GM12878 (cell line): ENCODE measurements at regions not wholly inside any gene's neighbourhood (a gene's known extent, or its start where the extent isn't known, plus 50 kb on each side); places are given as distances from the start of the nearest gene placed in this dataset.

Experiments used
- ATAC-seq: fragments of 200-7000 bp; cut with Tn5 transposase; 3 replicates; pipeline ENCODE4 v1.9.1; 2020; ENCODE audit warnings: mild to moderate bottlenecking, moderate library complexity
- BruUV-seq: library from RNA; stranded (reverse); fragments of 400-500 nt; replicated peaks from 2 replicates; lab custom pipeline; 2021; lab: Mats Ljungman, UMichigan
- CTCF ChIA-PET: fragments of 300-600 bp; sonication (Branson Sonifier 250); formaldehyde crosslinking; extraction: SDS; loops from one replicate; lab custom pipeline; 2021; ENCODE audit warnings: inconsistent platforms; lab: Yijun Ruan, JAX
- POLR2A ChIA-PET: fragments of 350-600 bp; formaldehyde crosslinking; extraction: SDS; loops from one replicate; lab custom pipeline; 2021; ENCODE audit warnings: inconsistent platforms; lab: Charles Lee
- RAD21 ChIA-PET: fragments of 300-600 bp; sonication (Branson Sonifier 250); formaldehyde crosslinking; loops from one replicate; lab custom pipeline; 2023; ENCODE audit warnings: antibody characterized with exemption; ENCODE audit not compliant: unreplicated experiment; lab: Charles Lee
- SMC1A ChIA-PET: fragments of 300-600 bp; sonication (Branson Sonifier 250); formaldehyde crosslinking; loops from one replicate; lab custom pipeline; 2023; ENCODE audit not compliant: unreplicated experiment, uncharacterized antibody; lab: Charles Lee
- DNase-seq: peaks from one replicate; pipeline ENCODE4 v3.0.0-alpha.2; 2011; ENCODE audit warnings: low read depth, low spot score
- FAIRE-seq: peaks from 3 replicates; lab custom pipeline; 2011; peaks lifted over from hg19 to GRCh38; lab: Jason Lieb, UNC
- H2AFZ ChIP-seq: 2 replicates; pipeline ENCODE4 v1.6.0; 2011; ENCODE audit warnings: low read depth, low read length, control low read depth; ENCODE audit not compliant: control insufficient read depth
- H3K27ac ChIP-seq: 2 replicates; pipeline ENCODE4 v1.5.1; 2011; ENCODE audit warnings: control low read depth; ENCODE audit not compliant: control insufficient read depth, insufficient read depth
- H3K27me3 ChIP-seq, 2 experiments: replicated peaks in 1 of 2; 2 replicates each; pipeline versions ENCODE4 v1.6.0 to v1.6.1; 2011; ENCODE audit warnings: low read length in 1 of 2; ENCODE audit not compliant: control insufficient read depth in 2 of 2, insufficient read depth in 2 of 2
- H3K36me3 ChIP-seq, 2 experiments: 2 replicates each; pipeline ENCODE4 v1.5.1; 2011; ENCODE audit warnings: low read length in 1 of 2; ENCODE audit not compliant: control insufficient read depth in 2 of 2, insufficient read depth in 2 of 2
- H3K4me1 ChIP-seq: 2 replicates; pipeline ENCODE4 v1.6.1; 2011; ENCODE audit warnings: mild to moderate bottlenecking, low read length, moderate library complexity, mixed read lengths; ENCODE audit not compliant: control insufficient read depth, insufficient read depth
- H3K4me2 ChIP-seq: 2 replicates; pipeline ENCODE4 v1.6.0; 2011; ENCODE audit warnings: control low read depth; ENCODE audit not compliant: control insufficient read depth, insufficient read depth
- H3K4me3 ChIP-seq: fragments of 200-600 bp; sonication (generic); 2 replicates; pipeline ENCODE4 v1.5.1; 2016
- H3K79me2 ChIP-seq: 2 replicates; pipeline ENCODE4 v1.6.0; 2011; ENCODE audit warnings: low read length; ENCODE audit not compliant: control insufficient read depth, insufficient read depth
- H3K9ac ChIP-seq: 2 replicates; pipeline ENCODE4 v1.8.0; 2011; ENCODE audit warnings: low read length, control low read depth, mixed read lengths; ENCODE audit not compliant: control insufficient read depth, insufficient read depth
- H3K9me3 ChIP-seq: replicated peaks from 3 replicates; pipeline ENCODE4 v1.5.1; 2011; ENCODE audit warnings: mild to moderate bottlenecking, low read length; ENCODE audit not compliant: control insufficient read depth, insufficient read depth
- H4K20me1 ChIP-seq: 2 replicates; pipeline ENCODE4 v1.6.0; 2011; ENCODE audit not compliant: control insufficient read depth, insufficient read depth
- ATF3 ChIP-seq: IDR thresholded peaks from 2 replicates; pipeline ENCODE4 v1.6.1; 2011; ENCODE audit warnings: low read depth, mild to moderate bottlenecking, low read length, moderate library complexity, borderline replicate concordance; ENCODE audit errors: extremely low read depth
- CHD4 ChIP-seq: fragments of 200-600 bp; sonication (generic); IDR thresholded peaks from 2 replicates; pipeline ENCODE4 v1.6.1; 2016; ENCODE audit warnings: mild to moderate bottlenecking
- MEF2B ChIP-seq: fragments of 450-650 bp; IDR thresholded peaks from 2 replicates; pipeline ENCODE4 v1.6.1; 2018; ENCODE audit warnings: mild to moderate bottlenecking, moderate library complexity; ENCODE audit not compliant: partially characterized antibody, poor library complexity, severe bottlenecking
- NFYA ChIP-seq: IDR thresholded peaks from 2 replicates; pipeline ENCODE4 v1.6.1; 2011; ENCODE audit warnings: low read depth, mild to moderate bottlenecking, low read length, improper control_type of control experiment, borderline replicate concordance
- USF1 ChIP-seq: IDR thresholded peaks from 2 replicates; pipeline ENCODE4 v1.6.1; 2011; ENCODE audit warnings: borderline replicate concordance, low read depth, mild to moderate bottlenecking, moderate library complexity, mixed read lengths, low read length; ENCODE audit not compliant: insufficient read depth; ENCODE audit errors: extremely low read length
- ZBED1 ChIP-seq: IDR thresholded peaks from 2 replicates; pipeline ENCODE4 v1.6.1; 2016; ENCODE audit warnings: borderline replicate concordance
- WGBS: methylation state at CpG from one replicate; pipeline ENCODE4 v1.1.6; 2016; ENCODE audit warnings: low lambda C conversion rate; ENCODE audit not compliant: insufficient replicate concordance, insufficient coverage; ENCODE audit errors: missing lambda C conversion rate; 5-methylcytosine and 5-hydroxymethylcytosine counted together
- in situ Hi-C: fragments of 300-500 bp; cut with MboI; formaldehyde crosslinking; loops from 9 replicates; pipeline ENCODE4 v1.14.3; 2018; ENCODE audit warnings: mixed read lengths
- intact Hi-C: fragments of 100-400 bp; cut with micrococcal nuclease; formaldehyde crosslinking; loops from one replicate; pipeline ENCODE4 v1.14.2; 2022; ENCODE audit not compliant: unreplicated experiment

- SMC1A ChIA-PET, result interaction anchor here (0.7 to 3.6 kb wide), 4 partner anchors 14 to 105 kb away, joined by 3 to 19 read pairs (median 6); no protein-coding TSS in a partner anchor
- intact Hi-C loops, result no loop called here
- in situ Hi-C loops, result no loop called here
- ATAC-seq, result no peak
- Histone ChIP-seq H3K9me3 (no peaks in the 10 kb centered on the region), H3K27ac (no peak overlapping the region), H2AFZ (peak overlapping the region; percentile 43; the same call in 1 of the 2 replicates), H3K79me2 (no peaks in the 10 kb centered on the region)
- CTCF ChIA-PET, result interaction anchor here (0.6 to 2.3 kb wide), 6 partner anchors 13 to 102 kb away, joined by 3 to 11 read pairs (median 3); no protein-coding TSS in a partner anchor
- POLR2A ChIA-PET, result interaction anchor here (1.1 to 1.3 kb wide), 4 partner anchors 11 to 66 kb away, joined by 3 to 5 read pairs (median 4); no protein-coding TSS in a partner anchor
- no peak for FAIRE-seq
- TF ChIP-seq CHD4, result no peak
- no peak for TF ChIP-seq ZBED1
- no peak for TF ChIP-seq ATF3
- no peak for TF ChIP-seq USF1
- no peak for TF ChIP-seq NFYA
- no peak for TF ChIP-seq MEF2B
- TF ChIP-seq, all 136 proteins: peak for 0
- no peaks in the 10 kb centered on the region for H4K20me1 ChIP-seq
- H3K9ac ChIP-seq, result no peak overlapping the region
- H3K4me2 ChIP-seq, result peak overlapping the region; percentile 49
- no peaks in the 10 kb centered on the region for H3K36me3 ChIP-seq
- peaks cover 7% of the 10 kb centered on the region for H3K4me1 ChIP-seq
- H3K27me3 ChIP-seq, result peaks cover 3 to 10% of the 10 kb centered on the region in 2 experiments; a peak in 2 of 4 replicates
- H3K4me3 ChIP-seq, result peak overlapping the region; percentile 61; the same call in 1 of the 2 replicates
- RAD21 ChIA-PET, result interaction anchor here (1.2 to 6.0 kb wide), 5 partner anchors 14 to 64 kb away, joined by 3 to 21 read pairs (median 7); no protein-coding TSS in a partner anchor
- DNase-seq, result no peak
- 34% methylated on average over 9 of the region's 9 CpGs for WGBS
- no TSS peak for BruUV-seq
Measured at GRCh38 chr3:124584245-124584551, 146.1 kb upstream of the UMPS start.
